ENCODE measurements at regions not wholly inside any gene's neighbourhood (a gene's known extent, or its start where the extent isn't known, plus 50 kb on each side); places are given as distances from the start of the nearest gene placed in this dataset.

DNA sequence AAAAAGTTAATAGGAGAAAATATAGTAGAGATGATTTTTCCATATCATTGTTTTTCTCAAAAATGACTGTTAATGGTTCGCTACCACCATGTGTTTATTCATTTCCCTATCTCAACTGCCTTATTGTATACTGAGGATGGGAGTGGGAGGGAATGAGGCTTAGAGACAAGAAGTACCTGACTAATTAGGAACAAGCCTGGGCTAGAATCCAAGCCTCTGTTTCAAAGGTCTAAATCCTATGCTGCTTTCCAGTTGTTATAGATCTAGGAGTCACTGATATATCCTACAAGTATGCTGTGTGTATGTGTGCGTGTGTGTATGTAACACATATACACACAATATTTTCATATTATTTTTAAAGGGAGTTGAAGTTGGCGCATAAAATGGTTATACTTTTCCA is 465.9 kb downstream of the EPHA4 start:
- Histone ChIP-seq H2AK5ac (ENCODE audit: insufficient read length, low read length) (no peak overlapping the region), H3K56ac (ENCODE audit: insufficient read length, low read depth, low read length) (no peak overlapping the region), H3K4me1 (ENCODE audit: insufficient read depth, low read length) (no peaks in the 10 kb centered on the region; the same call in 1 of the 2 replicates), H3K79me1 (ENCODE audit: insufficient read depth, low read depth, low read length, poor library complexity, severe bottlenecking) (no peaks in the 10 kb centered on the region), H4K8ac (replicated peaks; ENCODE audit: insufficient read length, low read depth, low read length) (no peak overlapping the region), H2BK20ac (ENCODE audit: low read depth, low read length, poor library complexity, severe bottlenecking) (no peak overlapping the region), H3K79me2 (ENCODE audit: insufficient read depth, low read length) (no peaks in the 10 kb centered on the region), H2BK12ac (ENCODE audit: insufficient read length, low read depth, low read length) (no peak overlapping the region), H3K14ac (ENCODE audit: insufficient read depth, low read length) (no peak overlapping the region), H3K9me3 (ENCODE audit: control insufficient read depth, low read depth, low read length) (no peaks in the 10 kb centered on the region), H3K4me2 (ENCODE audit: insufficient read depth, insufficient read length, low read length) (no peak overlapping the region), H4K91ac (ENCODE audit: insufficient read length, low read depth, low read length) (no peak overlapping the region), H3K4ac (ENCODE audit: low read depth, low read length) (no peak overlapping the region), H3K18ac (ENCODE audit: insufficient read length, low read depth, low read length) (no peak overlapping the region), H3T11ph (ENCODE audit: low read length) (no peak overlapping the region), H2AFZ (ENCODE audit: low read length) (no peak overlapping the region), H2BK15ac (ENCODE audit: low read depth, low read length) (no peak overlapping the region), H2BK5ac (ENCODE audit: insufficient read length, low read length) (no peak overlapping the region), H4K5ac (ENCODE audit: insufficient read length, low read depth, low read length) (no peak overlapping the region), H3K23me2 (ENCODE audit: insufficient read length, low read depth, low read length, poor library complexity, severe bottlenecking) (no peaks in the 10 kb centered on the region), H3K23ac (ENCODE audit: insufficient read length, low read depth, low read length) (no peak overlapping the region), H2BK120ac (ENCODE audit: low read depth, low read length, poor library complexity, severe bottlenecking) (no peak overlapping the region), H4K20me1 (ENCODE audit: control insufficient read depth, insufficient read depth, insufficient read length) (no peaks in the 10 kb centered on the region), H3K9ac (ENCODE audit: extremely low read depth, insufficient read length, low read length) (no peak overlapping the region), H3K27ac (ENCODE audit: insufficient read length, low read depth, low read length) (no peak overlapping the region), H3K27me3 (ENCODE audit: insufficient read depth, low read length) (no peaks in the 10 kb centered on the region)
- no peak for DNase-seq
- H3K36me3 Mint-ChIP-seq (ENCODE audit: insufficient read depth in 1 of 3, low read depth in 3 of 3), result no peaks in the 10 kb centered on the region; a peak in 1 of 7 replicates
- H3K27me3 Mint-ChIP-seq (ENCODE audit: low read depth), result no peaks in the 10 kb centered on the region; the same call in 1 of the 2 replicates
- H3K9me3 Mint-ChIP-seq, result no peaks in the 10 kb centered on the region
- no CpG with 5 or more reads among the region's 3 CpGs for WGBS (ENCODE audit: extremely low coverage, insufficient read length, low lambda C conversion rate)
- H3K4me1 Mint-ChIP-seq, result peaks cover 11 to 16% of the 10 kb centered on the region in 2 experiments
- H3K4me3 Mint-ChIP-seq, result no peak overlapping the region
- H3K27ac Mint-ChIP-seq, result no peak overlapping the region
- TF ChIP-seq CTCF (conservative IDR thresholded peaks at IDR 0.05), result no peak
